A549 (cell line): ENCODE measurements at regions not wholly inside any gene's neighbourhood (a gene's known extent, or its start where the extent isn't known, plus 50 kb on each side); places are given as distances from the start of the nearest gene placed in this dataset.

Experiments
- KDM1A ChIP-seq: fragments of 200-600 bp; sonication (generic); IDR thresholded peaks from 2 replicates; pipeline ENCODE4 v1.6.1; 2016; ENCODE audit warnings: low read depth, mild to moderate bottlenecking
- RAD21 ChIP-seq, 2 experiments: fragments of >200 bp in 1 of 2; sonication (Bioruptor Twin) in 1 of 2; formaldehyde crosslinking in 1 of 2; IDR thresholded peaks in 1 of 2; conservative IDR thresholded peaks in 1 of 2; 2 replicates in 1 of 2; 3 replicates in 1 of 2; pipeline ENCODE4 v1.6.1; 2012 to 2018; ENCODE audit warnings: inconsistent platforms in 1 of 2
- TP53 ChIP-seq: fragments of 250-450 bp; sonication (Bioruptor Pico); IDR thresholded peaks from 2 replicates; pipeline ENCODE4 v1.5.0; 2021; ENCODE audit warnings: mild to moderate bottlenecking, moderate library complexity
- ZFP36 ChIP-seq: fragments of 450-650 bp; IDR thresholded peaks from 2 replicates; pipeline ENCODE4 v1.6.1; 2014; ENCODE audit warnings: borderline replicate concordance; ENCODE audit not compliant: partially characterized antibody
- TF ChIP-seq, protein P1 (sequence below): fragments of >200 bp; sonication (Bioruptor Twin); formaldehyde crosslinking; IDR thresholded peaks from 3 replicates; pipeline ENCODE4 v1.5.1; 2016
- TF ChIP-seq, protein P2 (sequence below): fragments of 450-650 bp; IDR thresholded peaks from 2 replicates; pipeline ENCODE4 v1.6.1; 2014; ENCODE audit warnings: antibody characterized with exemption

DNA sequence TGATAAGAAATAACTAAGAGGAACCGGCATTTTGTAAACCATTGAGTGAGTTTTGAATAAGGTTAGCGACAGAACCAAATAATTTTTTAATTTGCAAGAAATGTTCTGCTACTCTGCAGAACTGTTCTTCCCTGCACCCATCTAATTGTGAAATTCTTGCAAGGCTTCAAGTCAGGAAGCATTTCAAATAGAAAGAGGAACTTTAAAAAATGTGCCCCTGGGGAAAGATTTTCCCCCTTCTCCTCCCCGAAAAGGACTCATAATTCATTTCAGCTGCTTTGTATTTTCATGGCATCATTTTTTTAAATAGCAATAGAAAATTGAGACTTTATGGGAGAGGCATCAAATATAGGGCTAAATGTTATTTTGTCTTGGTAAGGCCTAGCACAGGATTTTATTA is 180.9 kb upstream of the ANKRD55 start:
- TF ChIP-seq, protein P1, sequence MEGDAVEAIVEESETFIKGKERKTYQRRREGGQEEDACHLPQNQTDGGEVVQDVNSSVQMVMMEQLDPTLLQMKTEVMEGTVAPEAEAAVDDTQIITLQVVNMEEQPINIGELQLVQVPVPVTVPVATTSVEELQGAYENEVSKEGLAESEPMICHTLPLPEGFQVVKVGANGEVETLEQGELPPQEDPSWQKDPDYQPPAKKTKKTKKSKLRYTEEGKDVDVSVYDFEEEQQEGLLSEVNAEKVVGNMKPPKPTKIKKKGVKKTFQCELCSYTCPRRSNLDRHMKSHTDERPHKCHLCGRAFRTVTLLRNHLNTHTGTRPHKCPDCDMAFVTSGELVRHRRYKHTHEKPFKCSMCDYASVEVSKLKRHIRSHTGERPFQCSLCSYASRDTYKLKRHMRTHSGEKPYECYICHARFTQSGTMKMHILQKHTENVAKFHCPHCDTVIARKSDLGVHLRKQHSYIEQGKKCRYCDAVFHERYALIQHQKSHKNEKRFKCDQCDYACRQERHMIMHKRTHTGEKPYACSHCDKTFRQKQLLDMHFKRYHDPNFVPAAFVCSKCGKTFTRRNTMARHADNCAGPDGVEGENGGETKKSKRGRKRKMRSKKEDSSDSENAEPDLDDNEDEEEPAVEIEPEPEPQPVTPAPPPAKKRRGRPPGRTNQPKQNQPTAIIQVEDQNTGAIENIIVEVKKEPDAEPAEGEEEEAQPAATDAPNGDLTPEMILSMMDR = no peak
- TF ChIP-seq ZFP36 = no peak
- no peak for TF ChIP-seq RAD21 (conservative IDR thresholded peaks at IDR 0.05 in 1 of 2, IDR thresholded peaks at IDR 0.05 in 1 of 2)
- TF ChIP-seq, protein P2, sequence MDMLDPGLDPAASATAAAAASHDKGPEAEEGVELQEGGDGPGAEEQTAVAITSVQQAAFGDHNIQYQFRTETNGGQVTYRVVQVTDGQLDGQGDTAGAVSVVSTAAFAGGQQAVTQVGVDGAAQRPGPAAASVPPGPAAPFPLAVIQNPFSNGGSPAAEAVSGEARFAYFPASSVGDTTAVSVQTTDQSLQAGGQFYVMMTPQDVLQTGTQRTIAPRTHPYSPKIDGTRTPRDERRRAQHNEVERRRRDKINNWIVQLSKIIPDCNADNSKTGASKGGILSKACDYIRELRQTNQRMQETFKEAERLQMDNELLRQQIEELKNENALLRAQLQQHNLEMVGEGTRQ = no peak
- TF ChIP-seq TP53 (CRISPR knock-in tag) = no peak
- no peak for TF ChIP-seq KDM1A
